Inferior parietal cortex (tissue), 1 donor: ENCODE measurements at regions not wholly inside any gene's neighbourhood (a gene's known extent, or its start where the extent isn't known, plus 50 kb on each side); places are given as distances from the start of the nearest gene placed in this dataset.
"Not testable (repeated sequence)": the region's sequence is repeated elsewhere in the genome, so short reads cannot be mapped to it uniquely, and the experiment has no call there.

Source experiments
- DNase-seq: peaks from one replicate; pipeline ENCODE4 v3.0.0-alpha.2; 2016; ENCODE audit errors: extremely low spot score

GRCh38 chr13:73306688-73307087, 247.9 kb downstream of the KLF5 start:
- no peak for DNase-seq

- no peak for DNase-seq
Measured at GRCh38 chr13:73304442-73304841, 245.6 kb downstream of the KLF5 start.

GRCh38 chr13:73303851-73304250, 245.0 kb downstream of the KLF5 start:
- no peak for DNase-seq

- DNase-seq, result not testable (repeated sequence)
Measured at GRCh38 chr13:73301622-73302021, 242.8 kb downstream of the KLF5 start.

GRCh38 chr13:73300718-73301425, 242.1 kb downstream of the KLF5 start:
- no peak for DNase-seq

GRCh38 chr13:73299787-73300186, 241.0 kb downstream of the KLF5 start:
- no peak for DNase-seq

- DNase-seq, result no peak
Measured at GRCh38 chr13:73293913-73294523, 235.2 kb downstream of the KLF5 start.

- no peak for DNase-seq
Measured at GRCh38 chr13:73292127-73292526, 233.3 kb downstream of the KLF5 start.

GRCh38 chr13:73290844-73291243, 232.0 kb downstream of the KLF5 start:
- DNase-seq, result no peak

GRCh38 chr13:73288596-73288995, 229.8 kb downstream of the KLF5 start:
- no peak for DNase-seq

GRCh38 chr13:73287831-73288230, 229.0 kb downstream of the KLF5 start:
- DNase-seq, result no peak

- no peak for DNase-seq
Measured at GRCh38 chr13:73286942-73287620, 228.3 kb downstream of the KLF5 start.

- no peak for DNase-seq
Measured at GRCh38 chr13:73286177-73286576, 227.4 kb downstream of the KLF5 start.

GRCh38 chr13:73284081-73284874, 225.5 kb downstream of the KLF5 start:
- DNase-seq, result no peak

- no peak for DNase-seq
Measured at GRCh38 chr13:73283636-73284035, 224.8 kb downstream of the KLF5 start.

GRCh38 chr13:73281746-73282145, 222.9 kb downstream of the KLF5 start:
- no peak for DNase-seq

GRCh38 chr13:73278186-73278585, 219.4 kb downstream of the KLF5 start:
- no peak for DNase-seq

- DNase-seq, result no peak
Measured at GRCh38 chr13:73275163-73275562, 216.4 kb downstream of the KLF5 start.

GRCh38 chr13:73274147-73274546, 215.3 kb downstream of the KLF5 start:
- DNase-seq, result no peak

GRCh38 chr13:73273745-73274144, 214.9 kb downstream of the KLF5 start:
- no peak for DNase-seq

GRCh38 chr13:73273276-73273675, 214.5 kb downstream of the KLF5 start:
- no peak for DNase-seq

- DNase-seq, result no peak
Measured at GRCh38 chr13:73272831-73273230, 214.0 kb downstream of the KLF5 start.
